8988T (cell line): ENCODE measurements at regions not wholly inside any gene's neighbourhood (a gene's known extent, or its start where the extent isn't known, plus 50 kb on each side); places are given as distances from the start of the nearest gene placed in this dataset.
"Not testable (repeated sequence)": the region's sequence is repeated elsewhere in the genome, so short reads cannot be mapped to it uniquely, and the experiment has no call there.

Experiments used
- DNase-seq: peaks from one replicate; pipeline ENCODE4 v3.0.0; 2011

DNA sequence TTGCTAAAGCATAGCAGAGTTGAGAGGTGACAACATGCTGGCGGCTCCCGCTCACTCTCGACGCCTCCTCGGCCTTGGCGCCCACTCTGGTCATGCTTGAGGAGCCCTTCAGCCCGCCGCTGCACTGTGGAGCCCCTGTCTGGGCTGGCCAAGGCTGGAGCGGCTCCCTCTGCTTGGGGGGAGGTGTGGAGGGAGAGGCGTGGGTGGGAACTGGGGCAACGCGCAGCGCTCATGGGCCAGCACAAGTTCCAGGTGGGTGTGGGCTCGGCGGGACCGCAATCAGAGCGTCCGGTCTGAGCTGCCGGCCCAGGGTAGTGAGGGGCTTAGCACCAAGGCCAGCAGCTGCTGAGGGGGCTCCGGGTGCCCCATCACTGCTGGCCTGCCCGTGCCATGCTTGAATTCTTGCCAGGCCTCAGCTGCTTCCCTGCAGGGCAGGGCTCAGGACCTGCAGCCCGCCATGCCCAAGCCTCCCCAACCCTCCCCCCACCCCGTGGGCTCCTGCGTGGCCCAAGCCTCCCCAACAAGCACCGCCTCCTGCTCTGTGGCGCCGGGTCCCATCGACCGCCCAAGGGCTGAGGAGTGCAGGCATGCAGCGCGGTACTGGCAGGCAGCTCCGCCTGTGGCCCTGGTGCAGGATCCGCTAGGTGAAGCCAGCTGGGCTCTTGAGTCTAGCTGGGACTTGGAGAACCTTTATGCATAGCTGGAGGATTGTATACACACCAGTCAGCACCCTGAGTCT is 2052.8 kb upstream of the CELF4 start:
- no peak for DNase-seq

DNA sequence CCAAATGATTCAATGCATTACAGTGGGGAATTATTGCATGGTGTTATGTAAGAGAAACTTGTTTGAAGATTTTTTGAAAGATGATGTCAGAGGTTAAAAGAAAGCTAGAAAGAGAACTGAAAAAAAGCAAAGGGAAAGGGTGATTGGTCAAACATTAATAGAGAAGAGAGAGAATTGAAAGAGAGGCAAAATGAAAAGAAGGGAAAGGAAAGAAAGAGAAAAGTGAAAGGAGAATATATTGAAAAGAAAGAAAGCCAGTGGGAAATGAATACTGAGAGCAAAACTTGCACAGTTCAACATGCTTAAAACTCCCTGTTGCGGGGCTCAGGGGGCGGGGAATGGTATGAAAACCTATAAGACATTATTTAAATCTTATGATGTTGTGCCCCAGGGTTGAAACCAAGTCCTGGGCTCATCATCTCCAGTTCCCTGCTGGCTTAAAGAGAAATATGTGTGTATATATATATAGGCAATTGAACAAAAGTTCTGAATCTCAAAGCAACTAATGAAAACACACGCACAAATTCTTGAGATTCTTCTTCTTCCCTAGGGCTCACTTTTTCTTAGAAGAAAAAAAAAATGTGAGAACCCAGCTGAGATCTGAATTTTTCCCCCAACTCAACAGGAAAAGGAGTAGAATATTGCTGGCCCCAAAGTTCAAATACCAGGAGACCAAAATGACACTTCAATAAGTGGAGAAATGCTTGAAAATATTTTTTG is 2045.9 kb upstream of the CELF4 start:
- no peak for DNase-seq

DNA sequence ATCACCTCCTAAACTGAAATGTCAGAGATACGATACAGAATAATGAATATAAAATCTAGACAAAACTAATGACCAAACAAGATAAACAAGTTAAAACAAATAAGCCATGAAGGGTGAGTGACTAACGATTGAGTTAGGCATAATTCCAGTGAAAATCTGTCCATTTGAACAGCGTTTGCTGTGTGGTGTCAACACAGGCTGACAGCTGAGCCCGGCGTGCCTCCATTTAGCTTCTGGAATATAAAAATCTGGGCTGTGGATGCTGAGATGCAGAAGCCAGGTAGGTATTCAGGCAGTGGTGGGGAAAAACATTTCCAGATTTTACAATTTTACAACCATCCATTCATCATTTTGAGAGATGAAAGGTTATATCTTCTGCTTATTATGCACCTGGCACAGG is 2041.4 kb upstream of the CELF4 start:
- no peak for DNase-seq

DNA sequence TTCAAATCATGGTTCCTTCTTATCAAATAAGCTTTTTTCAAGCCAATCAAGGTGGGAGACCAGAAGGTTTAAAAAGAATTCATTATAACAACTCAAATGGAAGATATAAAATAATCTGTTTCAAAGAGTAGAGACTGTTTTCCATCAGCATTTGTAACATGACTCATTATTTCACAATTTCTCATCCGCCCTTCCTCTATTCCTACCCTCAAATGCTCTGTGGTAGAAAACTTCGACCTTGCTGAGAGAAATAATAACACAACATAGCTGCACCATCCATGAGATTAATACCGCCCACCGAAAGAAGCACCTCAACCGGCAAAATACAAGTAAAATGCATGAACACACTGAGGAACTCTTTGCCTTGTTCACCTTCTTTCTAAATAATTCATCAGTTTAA is 2039.2 kb upstream of the CELF4 start:
- no peak for DNase-seq

DNA sequence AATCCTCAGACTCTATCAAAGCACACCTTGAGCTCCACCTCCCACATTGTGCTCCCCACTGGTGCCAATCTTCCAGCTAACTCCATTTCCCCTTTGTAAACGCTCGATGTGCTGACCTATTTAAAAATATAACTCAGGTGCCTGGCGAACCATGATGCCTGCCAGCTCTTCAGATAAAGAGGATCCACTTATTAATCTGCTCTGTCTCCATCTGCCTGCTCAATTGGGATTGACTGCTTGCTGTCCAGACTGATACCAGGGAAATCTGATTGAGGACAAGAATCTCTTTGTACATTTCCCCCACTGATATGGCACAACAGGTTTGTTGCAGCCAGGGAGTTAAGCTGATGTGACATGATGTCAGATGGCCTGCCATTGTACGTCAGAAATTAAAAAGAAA is 2036.5 kb upstream of the CELF4 start:
- no peak for DNase-seq

DNA sequence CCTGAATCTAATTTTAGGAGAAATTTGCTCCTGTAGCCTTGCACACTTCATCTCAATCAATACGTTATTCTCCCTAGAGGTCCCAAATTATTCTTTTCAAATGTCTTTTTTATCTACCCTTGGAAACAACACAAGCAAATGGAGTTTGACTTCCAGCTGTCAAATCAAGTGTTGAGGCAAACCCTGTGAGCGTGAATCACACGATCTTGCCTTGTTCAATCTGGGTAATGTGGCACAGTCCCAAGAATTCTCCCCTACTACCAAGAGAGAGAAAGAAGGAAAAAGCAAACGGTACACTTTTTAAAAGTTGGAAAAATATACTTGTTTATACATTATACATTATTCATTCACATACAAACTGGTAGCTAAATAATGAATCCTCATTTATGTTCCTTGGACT is 2035.3 kb upstream of the CELF4 start:
- no peak for DNase-seq

DNA sequence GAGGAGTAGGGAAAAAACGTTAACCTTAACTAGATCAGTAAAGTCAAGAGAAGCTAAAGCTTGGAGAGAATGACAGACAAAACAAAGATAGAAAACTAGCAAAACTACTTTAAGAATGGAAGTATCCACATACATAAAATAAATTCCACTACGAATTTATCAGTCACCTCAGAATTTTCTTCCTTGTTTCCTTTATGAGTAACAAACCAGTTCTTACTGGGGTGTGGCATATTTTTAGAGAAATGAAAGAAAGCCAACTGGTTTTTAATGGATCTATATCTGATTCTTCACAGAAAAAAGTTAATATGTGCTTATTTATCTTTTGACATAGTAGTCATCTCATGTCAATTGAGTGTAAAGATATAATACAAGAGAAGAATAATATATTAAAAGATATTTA is 2033.7 kb upstream of the CELF4 start:
- no peak for DNase-seq

DNA sequence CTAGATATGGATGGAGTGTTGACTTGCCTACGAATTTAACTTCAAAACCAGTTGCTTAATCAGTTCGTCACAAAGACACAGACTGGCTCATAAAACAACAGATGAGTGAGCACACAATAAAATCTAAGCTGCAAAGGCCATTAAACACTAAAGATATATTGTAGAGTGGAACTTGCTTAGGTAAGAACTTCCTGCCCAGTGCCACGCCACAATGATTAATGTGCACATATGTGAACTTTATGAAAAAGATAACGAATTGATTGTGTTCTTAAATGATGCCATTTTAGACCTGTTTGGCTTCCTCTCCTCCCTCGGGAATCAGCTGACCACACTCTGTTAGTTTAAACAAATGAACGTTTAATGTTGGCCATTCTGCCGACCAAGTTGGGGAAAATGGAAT is 2031.3 kb upstream of the CELF4 start:
- no peak for DNase-seq

DNA sequence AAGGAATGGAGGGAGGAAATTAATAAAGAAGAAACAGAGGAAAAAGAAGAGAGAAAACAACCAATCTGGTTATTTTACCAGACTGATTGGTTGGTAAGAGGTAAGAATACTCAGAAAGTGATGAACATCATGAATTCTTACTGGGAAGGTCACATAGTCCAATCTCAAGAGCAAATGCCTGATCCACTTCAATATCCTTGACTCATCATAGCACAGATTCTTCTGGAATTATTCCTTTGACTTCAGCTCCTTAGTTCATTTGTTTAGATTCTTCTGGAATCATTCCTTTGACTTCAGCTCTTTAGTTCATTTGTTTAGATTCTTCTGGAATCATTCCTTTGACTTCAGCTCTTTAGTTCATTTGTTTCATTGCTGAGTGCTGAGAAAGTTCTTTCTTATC is 2030.6 kb upstream of the CELF4 start:
- DNase-seq = no peak

DNA sequence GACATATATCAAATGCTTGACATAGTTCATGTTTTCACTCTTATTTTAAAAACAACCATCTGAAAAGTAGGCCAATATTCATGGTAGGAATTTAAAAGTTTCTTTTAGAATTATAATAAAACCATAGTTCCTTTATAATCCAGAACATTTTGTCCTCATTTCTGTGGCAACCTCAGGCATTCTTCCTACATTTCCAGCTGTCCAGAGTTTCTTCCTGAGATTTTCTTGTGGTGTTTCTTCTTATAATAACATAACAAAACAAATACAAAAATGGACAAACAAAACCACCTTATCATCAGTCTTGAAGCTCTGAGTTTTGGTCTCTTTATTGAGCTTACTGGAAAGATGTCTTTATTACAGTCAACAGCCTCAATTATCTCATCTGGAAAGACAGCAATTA is 2028.6 kb upstream of the CELF4 start:
- DNase-seq = no peak

DNA sequence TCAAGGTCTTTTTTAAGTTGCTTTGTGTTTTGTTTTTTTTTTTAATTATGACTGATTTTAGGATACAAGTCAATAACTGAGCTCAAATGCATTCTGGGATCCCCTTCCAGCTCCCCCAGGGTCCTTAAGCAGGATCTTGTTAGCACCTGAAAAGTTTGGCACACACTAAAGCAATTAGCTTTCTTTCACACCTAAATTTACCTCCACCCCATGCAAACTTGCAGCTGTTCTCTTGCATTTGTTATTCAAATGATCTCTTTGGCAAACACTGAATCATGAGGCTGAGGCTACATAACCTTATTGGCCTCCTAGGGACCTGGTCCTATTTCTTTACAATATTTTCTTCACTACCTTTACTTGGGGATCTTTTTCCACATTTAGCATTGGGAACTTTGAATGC is 2026.1 kb upstream of the CELF4 start:
- no peak for DNase-seq

DNA sequence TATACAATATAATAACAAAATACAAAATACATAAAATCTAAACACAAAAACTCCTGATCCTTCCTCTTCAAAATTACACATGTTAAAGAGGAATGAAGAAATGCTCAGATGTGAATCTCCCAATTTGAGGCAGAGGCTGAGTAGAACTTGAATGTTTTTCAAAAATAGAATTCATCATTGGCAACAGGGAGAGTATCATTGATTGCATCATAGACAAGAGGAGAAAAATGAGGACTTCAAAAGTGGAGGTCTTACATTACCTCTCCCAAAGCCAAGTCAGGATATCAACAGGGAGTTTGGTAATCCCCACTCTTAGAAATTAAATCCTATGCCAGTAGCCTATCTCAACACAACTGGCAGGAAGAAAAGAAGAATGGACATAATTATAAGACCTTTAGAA is 2023.9 kb upstream of the CELF4 start:
- DNase-seq = no peak

DNA sequence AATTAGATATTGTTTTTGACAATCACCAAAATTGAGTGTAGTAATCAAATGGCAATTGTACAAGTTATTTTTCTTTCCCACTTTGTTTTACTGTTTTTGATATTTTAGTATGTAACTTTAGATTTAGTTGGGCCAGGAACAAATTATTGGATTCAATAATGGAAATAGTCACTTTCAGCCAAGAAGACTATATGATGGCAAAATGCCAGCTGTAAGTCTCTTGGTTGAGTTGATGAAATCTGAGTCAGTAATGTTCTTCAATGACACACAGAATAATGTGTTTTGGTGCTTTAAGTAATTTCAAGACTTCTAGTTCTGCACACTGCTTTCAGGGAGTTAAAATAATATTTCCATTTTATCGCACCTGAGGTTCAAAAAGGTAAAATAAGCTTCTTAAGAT is 2022.0 kb upstream of the CELF4 start:
- no peak for DNase-seq

DNA sequence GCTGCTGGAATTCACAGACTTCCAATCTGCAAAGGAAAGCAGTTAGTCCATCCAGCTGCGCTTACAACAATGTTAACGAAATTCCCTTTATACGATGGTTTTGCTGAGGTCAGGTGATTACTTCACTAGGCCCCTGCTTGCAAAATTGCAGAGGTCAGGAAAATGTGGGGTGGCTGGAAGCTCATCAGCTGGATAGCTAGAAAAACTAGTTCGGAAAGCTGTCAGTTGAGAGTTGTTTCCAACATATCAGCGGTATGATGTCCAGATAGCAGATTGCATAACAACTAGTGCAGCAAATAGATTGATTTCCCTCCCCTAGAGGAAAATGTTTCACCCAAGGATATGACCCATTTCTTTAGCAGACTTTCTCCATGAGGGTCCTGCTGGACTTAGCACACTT is 2021.1 kb upstream of the CELF4 start:
- DNase-seq = no peak

DNA sequence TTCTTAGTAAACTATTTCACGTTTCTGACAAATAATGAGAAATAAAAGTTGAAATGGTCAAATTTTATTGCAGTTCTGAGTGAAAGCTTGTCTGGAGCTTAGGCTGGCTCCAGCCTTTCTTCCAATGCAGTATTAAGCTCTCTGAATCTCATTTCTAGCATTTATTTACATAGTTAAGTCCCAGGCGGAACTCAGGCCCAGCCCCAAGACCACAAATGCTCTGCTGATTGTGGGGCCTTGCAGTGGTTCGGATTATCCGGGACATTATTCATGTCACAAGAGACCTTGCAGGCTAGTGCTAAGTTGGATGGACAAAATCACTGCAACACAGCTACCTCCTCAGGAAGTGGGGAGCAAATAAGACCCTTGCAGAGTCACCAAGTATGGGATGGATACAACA is 2009.3 kb upstream of the CELF4 start:
- DNase-seq = no peak

DNA sequence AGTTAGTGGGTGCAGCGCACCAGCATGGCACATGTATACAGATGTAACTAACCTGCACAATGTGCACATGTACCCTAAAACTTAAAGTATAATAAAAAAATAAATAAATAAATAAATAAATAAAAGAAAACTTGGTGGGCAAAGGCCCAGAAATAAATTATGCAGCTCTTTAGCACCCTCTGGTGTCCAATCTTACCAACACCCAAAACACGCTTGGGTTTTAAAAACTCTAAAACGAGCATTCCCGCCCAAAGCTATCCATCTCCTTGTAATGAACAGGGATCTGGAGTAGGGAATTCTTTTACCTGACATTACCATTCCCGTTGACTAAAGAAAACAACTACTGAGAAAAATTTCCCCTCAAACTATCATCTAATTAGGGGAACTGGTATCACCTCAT is 2005.9 kb upstream of the CELF4 start:
- DNase-seq = no peak

DNA sequence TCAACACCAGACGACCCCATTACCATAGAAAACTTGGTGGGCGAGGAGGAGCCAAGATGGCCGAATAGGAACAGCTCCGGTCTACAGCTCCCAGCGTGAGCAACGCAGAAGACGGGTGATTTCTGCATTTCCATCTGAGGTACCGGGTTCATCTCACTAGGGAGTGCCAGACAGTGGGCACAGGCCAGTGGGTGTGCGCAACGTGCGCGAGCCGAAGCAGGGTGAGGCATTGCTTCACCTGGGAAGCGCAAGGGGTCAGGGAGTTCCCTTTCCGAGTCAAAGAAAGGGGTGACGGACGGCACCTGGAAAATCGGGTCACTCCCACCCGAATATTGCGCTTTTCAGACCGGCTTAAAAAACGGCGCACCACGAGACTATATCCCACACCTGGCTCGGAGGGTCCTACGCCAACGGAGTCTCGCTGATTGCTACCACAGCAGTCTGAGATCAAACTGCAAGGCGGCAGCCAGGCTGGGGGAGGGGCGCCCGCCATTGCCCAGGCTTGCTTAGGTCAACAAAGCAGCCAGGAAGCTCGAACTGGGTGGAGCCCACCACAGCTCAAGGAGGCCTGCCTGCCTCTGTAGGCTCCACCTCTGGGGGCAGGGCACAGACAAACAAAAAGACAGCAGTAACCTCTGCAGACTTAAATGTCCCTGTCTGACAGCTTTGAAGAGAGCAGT is 2000.1 kb upstream of the CELF4 start:
- DNase-seq = not testable (repeated sequence)

DNA sequence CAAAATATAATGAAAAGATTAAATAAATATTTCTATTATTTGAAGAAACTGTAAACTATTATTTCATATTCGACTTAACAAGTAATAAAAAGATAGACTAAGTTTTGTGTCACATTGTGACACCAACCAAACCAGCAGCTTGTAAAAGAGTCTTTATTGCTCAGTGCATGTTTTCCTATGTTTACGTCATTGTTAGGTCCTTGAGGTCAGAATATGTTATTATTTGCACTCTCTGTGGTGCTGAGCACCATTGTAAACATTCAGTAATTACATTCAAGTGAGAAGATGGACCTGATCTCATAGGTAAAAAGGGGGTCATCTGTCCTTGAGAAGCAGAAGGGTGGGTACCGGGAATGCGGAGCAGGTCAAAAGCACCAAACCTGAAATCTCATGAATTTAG is 1999.1 kb upstream of the CELF4 start:
- DNase-seq = no peak

DNA sequence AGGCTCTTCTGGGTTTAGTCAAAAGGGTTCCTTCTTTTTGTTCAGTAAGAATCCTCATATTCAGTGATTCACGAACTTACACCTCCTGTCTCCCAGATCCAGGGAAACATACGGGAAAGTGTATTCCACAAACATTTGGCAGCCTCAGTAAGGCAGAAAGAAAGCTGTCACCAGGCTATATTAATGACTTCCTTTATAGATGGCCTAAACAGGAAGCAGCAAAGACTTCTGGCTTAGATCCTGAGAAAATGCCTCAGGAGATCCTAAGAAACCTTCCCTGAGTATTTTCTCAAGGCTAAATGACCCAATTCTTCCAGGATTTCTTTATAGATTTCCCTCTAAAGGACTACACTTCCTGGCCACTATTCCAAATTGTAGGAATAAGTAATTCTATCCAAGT is 1995.5 kb upstream of the CELF4 start:
- DNase-seq = no peak

DNA sequence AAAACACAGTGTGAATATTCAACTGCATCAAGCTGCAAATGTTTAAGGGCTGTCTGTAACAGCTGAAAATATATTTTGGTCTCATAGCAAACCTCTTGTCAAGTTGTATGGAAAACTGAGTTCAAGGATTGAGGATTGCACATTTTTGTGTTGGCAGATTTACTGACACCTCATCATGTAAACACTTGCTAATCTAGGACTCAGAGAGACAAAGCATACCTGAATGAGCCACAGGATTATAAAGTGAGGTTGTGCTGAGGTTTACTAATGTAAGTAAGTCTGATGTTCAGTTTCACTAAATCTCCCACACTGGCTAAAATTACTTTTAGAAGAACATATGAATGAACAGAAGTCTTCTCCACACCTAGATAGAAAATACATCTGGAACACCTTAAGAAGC is 1993.1 kb upstream of the CELF4 start:
- no peak for DNase-seq

DNA sequence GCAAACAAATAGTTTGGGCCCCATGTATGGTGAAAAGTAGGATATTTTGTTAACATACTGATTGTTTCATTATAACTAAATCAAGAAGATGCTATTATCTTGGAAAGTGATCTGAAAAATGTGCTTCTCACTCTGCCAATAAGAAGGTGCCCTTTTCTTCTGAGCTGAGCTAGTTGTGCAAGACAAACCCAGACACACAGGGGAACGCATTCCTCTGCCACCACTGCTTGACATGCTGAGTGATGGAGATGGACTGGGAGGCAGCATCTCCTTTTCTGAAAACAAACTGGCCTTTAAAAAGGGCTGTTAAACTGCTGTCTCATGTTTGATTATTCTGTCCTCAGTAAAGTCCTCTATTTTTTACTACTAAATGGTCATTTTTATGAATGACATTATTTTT is 1989.9 kb upstream of the CELF4 start:
- no peak for DNase-seq

DNA sequence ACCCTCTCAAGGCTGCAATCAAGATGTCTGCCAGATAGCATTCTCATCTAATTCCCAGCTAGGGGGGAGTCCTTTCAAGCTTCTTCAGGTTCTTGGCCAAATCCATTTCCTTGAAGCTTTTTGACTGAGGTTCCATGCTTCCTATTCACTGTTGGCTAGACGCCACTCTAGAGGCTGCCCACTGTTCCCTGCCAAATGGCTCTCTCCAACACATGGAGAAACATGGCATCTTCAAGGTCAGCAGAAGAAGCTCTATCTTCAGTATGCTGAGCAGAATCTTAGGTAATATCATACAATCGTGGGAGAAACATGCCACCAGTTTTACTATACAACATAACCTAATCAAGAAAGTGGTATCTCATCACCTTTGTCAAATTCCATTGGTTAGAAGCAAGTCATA is 1985.1 kb upstream of the CELF4 start:
- DNase-seq = no peak

DNA sequence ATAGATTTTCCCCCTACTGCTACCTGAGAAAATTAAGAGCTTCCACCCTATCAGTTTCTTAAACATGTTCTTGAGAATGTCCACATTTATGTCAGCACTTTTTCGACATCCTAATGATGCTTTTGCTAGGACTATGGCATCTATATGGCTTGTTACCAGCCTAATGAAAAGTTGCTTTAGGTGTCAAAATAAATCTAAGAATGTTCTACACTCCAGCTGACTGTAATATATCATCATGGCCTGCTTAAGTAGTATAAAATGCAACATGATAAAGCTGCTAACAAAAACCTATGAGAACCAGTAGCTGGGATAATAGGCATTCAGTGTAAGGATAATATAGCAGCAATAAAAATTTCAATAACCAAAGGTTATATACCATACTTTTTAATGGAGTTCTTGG is 1983.5 kb upstream of the CELF4 start:
- DNase-seq = no peak

DNA sequence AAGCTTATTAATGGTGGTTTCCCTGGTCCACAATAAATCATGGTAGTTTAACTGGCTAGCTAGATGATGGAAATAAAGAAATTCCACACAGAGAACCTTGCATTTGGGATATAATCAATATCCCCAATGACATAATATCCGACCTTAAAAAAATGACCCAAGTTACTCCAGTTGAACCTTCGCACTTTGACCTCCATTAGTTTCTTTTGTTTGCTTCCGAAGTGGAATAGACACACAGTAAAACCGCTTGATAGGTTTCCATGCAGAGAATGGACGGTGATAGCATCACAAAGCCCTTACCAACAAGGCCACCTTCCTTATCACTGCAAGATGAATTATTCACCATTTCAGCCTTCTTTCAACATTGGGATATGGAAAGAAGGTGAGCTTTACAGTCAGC is 1966.1 kb upstream of the CELF4 start:
- no peak for DNase-seq
